ENCODE measurements at regions not wholly inside any gene's neighbourhood (a gene's known extent, or its start where the extent isn't known, plus 50 kb on each side); places are given as distances from the start of the nearest gene placed in this dataset.
"Not testable (repeated sequence)": the region's sequence is repeated elsewhere in the genome, so short reads cannot be mapped to it uniquely, and the experiment has no call there.

DNA sequence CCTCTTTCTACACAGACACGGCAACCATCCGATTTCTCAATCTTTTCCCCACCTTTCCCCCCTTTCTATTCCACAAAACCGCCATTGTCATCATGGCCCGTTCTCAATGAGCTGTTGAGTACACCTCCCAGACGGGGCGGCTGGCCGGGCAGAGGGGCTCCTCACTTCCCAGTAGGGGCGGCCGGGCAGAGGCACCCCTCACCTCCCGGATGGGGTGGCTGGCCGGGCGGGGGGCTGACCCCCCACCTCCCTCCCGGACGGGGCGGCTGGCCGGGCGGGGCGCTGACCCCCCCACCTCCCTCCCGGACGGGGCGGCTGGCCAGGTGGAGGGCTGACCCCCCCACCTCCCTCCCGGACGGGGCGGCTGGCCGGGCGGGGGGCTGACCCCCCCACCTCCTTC lies 168.0 kb upstream of the SPRED2 start:
- TF ChIP-seq, protein P1, sequence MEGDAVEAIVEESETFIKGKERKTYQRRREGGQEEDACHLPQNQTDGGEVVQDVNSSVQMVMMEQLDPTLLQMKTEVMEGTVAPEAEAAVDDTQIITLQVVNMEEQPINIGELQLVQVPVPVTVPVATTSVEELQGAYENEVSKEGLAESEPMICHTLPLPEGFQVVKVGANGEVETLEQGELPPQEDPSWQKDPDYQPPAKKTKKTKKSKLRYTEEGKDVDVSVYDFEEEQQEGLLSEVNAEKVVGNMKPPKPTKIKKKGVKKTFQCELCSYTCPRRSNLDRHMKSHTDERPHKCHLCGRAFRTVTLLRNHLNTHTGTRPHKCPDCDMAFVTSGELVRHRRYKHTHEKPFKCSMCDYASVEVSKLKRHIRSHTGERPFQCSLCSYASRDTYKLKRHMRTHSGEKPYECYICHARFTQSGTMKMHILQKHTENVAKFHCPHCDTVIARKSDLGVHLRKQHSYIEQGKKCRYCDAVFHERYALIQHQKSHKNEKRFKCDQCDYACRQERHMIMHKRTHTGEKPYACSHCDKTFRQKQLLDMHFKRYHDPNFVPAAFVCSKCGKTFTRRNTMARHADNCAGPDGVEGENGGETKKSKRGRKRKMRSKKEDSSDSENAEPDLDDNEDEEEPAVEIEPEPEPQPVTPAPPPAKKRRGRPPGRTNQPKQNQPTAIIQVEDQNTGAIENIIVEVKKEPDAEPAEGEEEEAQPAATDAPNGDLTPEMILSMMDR (IDR thresholded peaks at IDR 0.05): not testable (repeated sequence)
- not testable (repeated sequence) for TF ChIP-seq POLR2AphosphoS5, TCF7L2 (IDR thresholded peaks at IDR 0.05; ENCODE audit: low read depth, low read length)

Measured in Panc1 (cell line).